ENCODE measurements at regions not wholly inside any gene's neighbourhood (a gene's known extent, or its start where the extent isn't known, plus 50 kb on each side); places are given as distances from the start of the nearest gene placed in this dataset.

GRCh38 chr1:59243550-59243949, 53.3 kb upstream of the FGGY start:
- no peak for DNase-seq (ENCODE audit: low spot score)

- no peak for DNase-seq (ENCODE audit: low spot score)
Observed at GRCh38 chr1:59243978-59244377, 52.9 kb upstream of the FGGY start.

GRCh38 chr1:59244891-59245290, 52.0 kb upstream of the FGGY start:
- DNase-seq (ENCODE audit: low spot score), result no peak

All from CD4-positive, alpha-beta T cell treated with Interleukin-15 for 4 hours (primary cell).